HEK293 (cell line): ENCODE measurements at regions not wholly inside any gene's neighbourhood (a gene's known extent, or its start where the extent isn't known, plus 50 kb on each side); places are given as distances from the start of the nearest gene placed in this dataset.

Source experiments
- ZNF23 ChIP-seq: fragments of 450-650 bp; formaldehyde crosslinking; IDR thresholded peaks from 2 replicates; pipeline ENCODE4 v1.5.1; 2016; ENCODE audit warnings: missing biosample characterization, missing genetic modification characterization, borderline replicate concordance
- ZNF274 ChIP-seq, 2 experiments: fragments of 200-500 bp in 1 of 2; fragments of 450-650 bp in 1 of 2; sonication (Bioruptor generic) in 1 of 2; formaldehyde crosslinking in 1 of 2; IDR thresholded peaks; 2 replicates each; pipeline versions ENCODE4 v1.5.1 to v1.6.1; 2014 to 2016; ENCODE audit warnings: borderline replicate concordance in 1 of 2, inconsistent platforms in 1 of 2, low read length in 1 of 2, missing biosample characterization in 1 of 2, missing genetic modification characterization in 1 of 2
- ZNF629 ChIP-seq: fragments of 450-650 bp; formaldehyde crosslinking; IDR thresholded peaks from 2 replicates; pipeline ENCODE4 v1.5.1; 2017; ENCODE audit warnings: missing biosample characterization, missing genetic modification characterization
- ZNF658 ChIP-seq: fragments of 450-650 bp; formaldehyde crosslinking; IDR thresholded peaks from 2 replicates; pipeline ENCODE4; 2016; ENCODE audit warnings: missing biosample characterization, missing genetic modification characterization
- TF ChIP-seq, protein P1 (sequence below): fragments of 450-650 bp; formaldehyde crosslinking; IDR thresholded peaks from 2 replicates; pipeline ENCODE4 v1.5.1; 2016; ENCODE audit warnings: missing biosample characterization, missing genetic modification characterization

DNA sequence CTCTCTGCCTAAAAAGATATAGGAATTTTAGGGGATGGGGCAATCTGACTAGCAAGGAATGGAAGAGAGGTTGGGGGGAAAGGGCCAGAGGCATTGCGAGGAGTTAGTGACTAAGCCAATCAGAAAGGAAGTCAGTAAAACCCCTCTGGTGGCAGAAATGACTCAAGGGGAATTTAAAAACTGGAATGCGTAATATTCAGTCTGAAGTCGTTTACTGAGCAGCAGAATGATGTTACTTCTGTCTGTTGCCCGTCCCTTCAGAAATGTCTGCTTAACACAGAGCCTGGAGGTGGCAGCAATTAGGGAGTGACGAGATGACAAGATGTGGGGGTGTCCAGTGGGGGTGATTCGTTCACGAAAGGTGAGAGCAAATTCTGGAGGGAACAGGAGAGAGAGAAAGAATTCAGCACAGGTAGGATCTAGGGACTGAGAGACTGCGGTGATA lies 107.7 kb upstream of the CLMP start:
- TF ChIP-seq ZNF23 (tag by site-specific recombination), result no peak
- no peak for TF ChIP-seq ZNF658
- no peak for TF ChIP-seq ZNF274 (IDR thresholded peaks at IDR 0.05; ENCODE audit: low read length)
- TF ChIP-seq ZNF274 (tag by site-specific recombination; IDR thresholded peaks at IDR 0.05; ENCODE audit: borderline replicate concordance), result no peak
- no peak for TF ChIP-seq ZNF629 (tag by site-specific recombination)
- TF ChIP-seq, protein P1, sequence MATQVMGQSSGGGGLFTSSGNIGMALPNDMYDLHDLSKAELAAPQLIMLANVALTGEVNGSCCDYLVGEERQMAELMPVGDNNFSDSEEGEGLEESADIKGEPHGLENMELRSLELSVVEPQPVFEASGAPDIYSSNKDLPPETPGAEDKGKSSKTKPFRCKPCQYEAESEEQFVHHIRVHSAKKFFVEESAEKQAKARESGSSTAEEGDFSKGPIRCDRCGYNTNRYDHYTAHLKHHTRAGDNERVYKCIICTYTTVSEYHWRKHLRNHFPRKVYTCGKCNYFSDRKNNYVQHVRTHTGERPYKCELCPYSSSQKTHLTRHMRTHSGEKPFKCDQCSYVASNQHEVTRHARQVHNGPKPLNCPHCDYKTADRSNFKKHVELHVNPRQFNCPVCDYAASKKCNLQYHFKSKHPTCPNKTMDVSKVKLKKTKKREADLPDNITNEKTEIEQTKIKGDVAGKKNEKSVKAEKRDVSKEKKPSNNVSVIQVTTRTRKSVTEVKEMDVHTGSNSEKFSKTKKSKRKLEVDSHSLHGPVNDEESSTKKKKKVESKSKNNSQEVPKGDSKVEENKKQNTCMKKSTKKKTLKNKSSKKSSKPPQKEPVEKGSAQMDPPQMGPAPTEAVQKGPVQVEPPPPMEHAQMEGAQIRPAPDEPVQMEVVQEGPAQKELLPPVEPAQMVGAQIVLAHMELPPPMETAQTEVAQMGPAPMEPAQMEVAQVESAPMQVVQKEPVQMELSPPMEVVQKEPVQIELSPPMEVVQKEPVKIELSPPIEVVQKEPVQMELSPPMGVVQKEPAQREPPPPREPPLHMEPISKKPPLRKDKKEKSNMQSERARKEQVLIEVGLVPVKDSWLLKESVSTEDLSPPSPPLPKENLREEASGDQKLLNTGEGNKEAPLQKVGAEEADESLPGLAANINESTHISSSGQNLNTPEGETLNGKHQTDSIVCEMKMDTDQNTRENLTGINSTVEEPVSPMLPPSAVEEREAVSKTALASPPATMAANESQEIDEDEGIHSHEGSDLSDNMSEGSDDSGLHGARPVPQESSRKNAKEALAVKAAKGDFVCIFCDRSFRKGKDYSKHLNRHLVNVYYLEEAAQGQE, result no peak
